GM12864 (cell line): ENCODE measurements at regions not wholly inside any gene's neighbourhood (a gene's known extent, or its start where the extent isn't known, plus 50 kb on each side); places are given as distances from the start of the nearest gene placed in this dataset.

Experiments
- DNase-seq: peaks from one replicate; pipeline ENCODE4 v3.0.0-alpha.2; 2011; ENCODE audit warnings: low read depth
- H3K4me3 ChIP-seq: 2 replicates; pipeline ENCODE4 v1.5.1; 2011; ENCODE audit warnings: mild to moderate bottlenecking, low read depth, low read length, control low read depth
- CTCF ChIP-seq: IDR thresholded peaks from 2 replicates; pipeline ENCODE4 v1.5.1; 2011; ENCODE audit warnings: low read depth, mild to moderate bottlenecking, moderate library complexity, low read length, control low read depth, inconsistent platforms; ENCODE audit errors: missing control alignments

- DNase-seq = no peak
- no peak overlapping the region for H3K4me3 ChIP-seq
- TF ChIP-seq CTCF = no peak
These were observed 1045.6 kb downstream of the BCL11B start for GRCh38 chr14:98226411-98226810.

- H3K4me3 ChIP-seq = no peak overlapping the region
- no peak for DNase-seq
- TF ChIP-seq CTCF = no peak
These were observed 1044.8 kb downstream of the BCL11B start for GRCh38 chr14:98227000-98227726.

GRCh38 chr14:98227727-98228111 lies 1044.3 kb downstream of the BCL11B start:
- H3K4me3 ChIP-seq = no peak overlapping the region
- no peak for TF ChIP-seq CTCF
- DNase-seq = no peak

GRCh38 chr14:98229656-98230366 lies 1042.2 kb downstream of the BCL11B start:
- TF ChIP-seq CTCF = no peak
- no peak for DNase-seq
- H3K4me3 ChIP-seq = no peak overlapping the region

GRCh38 chr14:98230411-98230810 lies 1041.6 kb downstream of the BCL11B start:
- TF ChIP-seq CTCF = no peak
- DNase-seq = no peak

GRCh38 chr14:98231210-98231609 lies 1040.8 kb downstream of the BCL11B start:
- TF ChIP-seq CTCF = no peak
- no peak overlapping the region for H3K4me3 ChIP-seq
- no peak for DNase-seq

More at GRCh38 chr14:98230411-98230810, 1041.6 kb downstream of the BCL11B start:
- no peak overlapping the region for H3K4me3 ChIP-seq
